Natural killer cell (primary cell): ENCODE measurements at regions not wholly inside any gene's neighbourhood (a gene's known extent, or its start where the extent isn't known, plus 50 kb on each side); places are given as distances from the start of the nearest gene placed in this dataset.

Experiments used
- ATAC-seq, 3 donors: fragments of 150-1000 bp in 2 of 3; fragments of 200-7000 bp in 1 of 3; cut with Tn5 transposase; 1 replicate in 1 of 3; 2 replicates in 2 of 3; pipeline ENCODE4 v1.10.0; 2021; ENCODE audit warnings: mild to moderate bottlenecking in 2 of 3, moderate library complexity in 2 of 3
- DNase-seq, 2 donors: peaks; one replicate each; pipeline versions ENCODE4 v3.0.0 to v3.0.0-alpha.2; 2013 to 2021; ENCODE audit warnings: mixed read lengths in 1 of 2
- H3K27ac ChIP-seq: one replicate; pipeline ENCODE4 v1.5.1; 2013; ENCODE audit warnings: mild to moderate bottlenecking, low read length
- H3K27me3 ChIP-seq: one replicate; pipeline ENCODE4 v1.6.1; 2013; ENCODE audit warnings: low read length; ENCODE audit not compliant: control insufficient read depth, insufficient read depth
- H3K36me3 ChIP-seq: one replicate; pipeline ENCODE4 v1.6.1; 2013; ENCODE audit warnings: low read length; ENCODE audit not compliant: control insufficient read depth, insufficient read depth
- H3K4me1 ChIP-seq: one replicate; pipeline ENCODE4 v1.6.1; 2013; ENCODE audit warnings: low read length; ENCODE audit not compliant: control insufficient read depth, insufficient read depth
- H3K4me3 ChIP-seq: one replicate; pipeline ENCODE4 v1.5.1; 2013; ENCODE audit warnings: low read length
- H3K9me3 ChIP-seq: one replicate; pipeline ENCODE4 v1.6.1; 2013; ENCODE audit warnings: low read length; ENCODE audit not compliant: control insufficient read depth, insufficient read depth
- H3K27ac Mint-ChIP-seq, 2 donors: one replicate each; pipeline ENCODE4 v1.8.0; 2022; ENCODE audit warnings: mild to moderate bottlenecking in 2 of 2, mixed read lengths in 2 of 2, moderate library complexity in 1 of 2
- H3K27me3 Mint-ChIP-seq, 2 donors: one replicate each; pipeline ENCODE4 v1.8.0; 2022; ENCODE audit warnings: low read depth in 2 of 2, mixed read lengths in 2 of 2
- H3K36me3 Mint-ChIP-seq: one replicate; pipeline ENCODE4 v1.8.0; 2022; ENCODE audit warnings: mixed read lengths
- H3K4me1 Mint-ChIP-seq, 2 donors: one replicate each; pipeline ENCODE4 v1.8.0; 2022; ENCODE audit warnings: mixed read lengths in 2 of 2
- H3K4me3 Mint-ChIP-seq: one replicate; pipeline ENCODE4 v1.8.0; 2022; ENCODE audit warnings: mild to moderate bottlenecking, moderate library complexity, mixed read lengths
- H3K9me3 Mint-ChIP-seq, 2 donors: one replicate each; pipeline ENCODE4 v1.8.0; 2022; ENCODE audit warnings: mixed read lengths in 2 of 2
- CTCF ChIP-seq: fragments of 200-600 bp; IDR thresholded peaks from one replicate; pipeline ENCODE4 v1.8.0; 2022; ENCODE audit warnings: antibody characterized with exemption
- WGBS: methylation state at CpG from one replicate; pipeline ENCODE4 v1.1.7; 2013; ENCODE audit warnings: missing lambda C conversion rate; ENCODE audit not compliant: insufficient coverage; 5-methylcytosine and 5-hydroxymethylcytosine counted together
- intact Hi-C: fragments of 100-400 bp; cut with micrococcal nuclease; formaldehyde crosslinking; loops from one replicate; pipeline ENCODE4 v1.14.2; 2022

- no peak overlapping the region for H3K27ac Mint-ChIP-seq
- H3K27me3 ChIP-seq: no peaks in the 10 kb centered on the region
- 94% methylated on average over 4 of the region's 4 CpGs for WGBS
- TF ChIP-seq CTCF: no peak
- no peaks in the 10 kb centered on the region for H3K4me1 Mint-ChIP-seq
- H3K9me3 ChIP-seq: no peaks in the 10 kb centered on the region
- H3K9me3 Mint-ChIP-seq: peaks cover 0 to 2% of the 10 kb centered on the region in 2 donors
- H3K4me3 Mint-ChIP-seq: no peak overlapping the region
- no peak for DNase-seq
- no peak for ATAC-seq
- H3K36me3 ChIP-seq: no peaks in the 10 kb centered on the region
- H3K27me3 Mint-ChIP-seq: no peaks in the 10 kb centered on the region
- no peak overlapping the region for H3K27ac ChIP-seq
- intact Hi-C loops: no loop called here
- H3K4me1 ChIP-seq: no peaks in the 10 kb centered on the region
- H3K36me3 Mint-ChIP-seq: no peaks in the 10 kb centered on the region
- no peak overlapping the region for H3K4me3 ChIP-seq
Observed at GRCh38 chr6:95232446-95232845, 344.9 kb upstream of the MANEA start.

GRCh38 chr6:95233879-95234278 lies 343.5 kb upstream of the MANEA start:
- H3K27me3 ChIP-seq: no peaks in the 10 kb centered on the region
- no peak overlapping the region for H3K4me3 ChIP-seq
- no peaks in the 10 kb centered on the region for H3K4me1 ChIP-seq
- Mint-ChIP-seq H3K4me3 (no peak overlapping the region), H3K4me1 (no peaks in the 10 kb centered on the region), H3K27me3 (no peaks in the 10 kb centered on the region), H3K27ac (no peak overlapping the region), H3K9me3 (peaks cover 3 to 5% of the 10 kb centered on the region in 2 donors), H3K36me3 (no peaks in the 10 kb centered on the region)
- WGBS: 67% methylated on average over 3 of the region's 9 CpGs
- H3K27ac ChIP-seq: no peak overlapping the region
- H3K9me3 ChIP-seq: no peaks in the 10 kb centered on the region
- no peaks in the 10 kb centered on the region for H3K36me3 ChIP-seq
- no peak for DNase-seq
- intact Hi-C loops: no loop called here
- no peak for ATAC-seq
- no peak for TF ChIP-seq CTCF

GRCh38 chr6:95240514-95240913 lies 336.8 kb upstream of the MANEA start:
- no peaks in the 10 kb centered on the region for H3K36me3 ChIP-seq
- DNase-seq (no peak), ATAC-seq (no peak)
- Mint-ChIP-seq H3K27me3 (no peaks in the 10 kb centered on the region), H3K4me1 (no peaks in the 10 kb centered on the region), H3K27ac (no peak overlapping the region), H3K36me3 (no peaks in the 10 kb centered on the region), H3K9me3 (peaks cover 3 to 4% of the 10 kb centered on the region in 2 donors), H3K4me3 (no peak overlapping the region)
- no peak for TF ChIP-seq CTCF
- H3K27me3 ChIP-seq: no peaks in the 10 kb centered on the region
- no peaks in the 10 kb centered on the region for H3K4me1 ChIP-seq
- no peak overlapping the region for H3K4me3 ChIP-seq
- H3K27ac ChIP-seq: no peak overlapping the region
- H3K9me3 ChIP-seq: no peaks in the 10 kb centered on the region
- intact Hi-C loops: no loop called here

- no peak for TF ChIP-seq CTCF
- intact Hi-C loops: no loop called here
- Mint-ChIP-seq H3K27ac (no peak overlapping the region), H3K4me1 (no peaks in the 10 kb centered on the region), H3K9me3 (peaks cover 3 to 4% of the 10 kb centered on the region in 2 donors), H3K27me3 (no peaks in the 10 kb centered on the region), H3K36me3 (no peaks in the 10 kb centered on the region), H3K4me3 (no peak overlapping the region)
- Histone ChIP-seq H3K36me3 (no peaks in the 10 kb centered on the region), H3K27ac (no peak overlapping the region), H3K9me3 (no peaks in the 10 kb centered on the region), H3K4me1 (no peaks in the 10 kb centered on the region), H3K4me3 (no peak overlapping the region), H3K27me3 (no peaks in the 10 kb centered on the region)
- DNase-seq (no peak), ATAC-seq (no peak)
- no CpG with 5 or more reads among the region's 1 CpG for WGBS
Observed at GRCh38 chr6:95242560-95242959, 334.8 kb upstream of the MANEA start.
